Thoracic aorta (tissue), 2 donors: ENCODE measurements at regions not wholly inside any gene's neighbourhood (a gene's known extent, or its start where the extent isn't known, plus 50 kb on each side); places are given as distances from the start of the nearest gene placed in this dataset.

ENCODE experiments used
- ATAC-seq: fragments of 150-250 bp; one replicate; pipeline ENCODE4 v1.8.0; 2017; ENCODE audit warnings: low read depth; ENCODE audit not compliant: insufficient number of reproducible peaks, low FRiP score
- DNase-seq: peaks from one replicate; pipeline ENCODE4 v3.0.0-alpha.2; 2020; ENCODE audit warnings: low spot score
- H3K27ac ChIP-seq, 2 donors: fragments of 200-600 bp; sonication (generic); 1 replicate in 1 of 2; 2 replicates in 1 of 2; pipeline ENCODE4 v1.5.1; 2016; ENCODE audit warnings: mild to moderate bottlenecking in 2 of 2, moderate library complexity in 2 of 2
- H3K27me3 ChIP-seq: fragments of 200-600 bp; sonication (generic); replicated peaks from 2 replicates; pipeline ENCODE4 v1.6.0; 2016; ENCODE audit warnings: mild to moderate bottlenecking; ENCODE audit not compliant: insufficient read depth
- H3K36me3 ChIP-seq: fragments of 200-600 bp; sonication (generic); one replicate; pipeline ENCODE4 v1.5.1; 2016
- H3K4me1 ChIP-seq, 2 donors: fragments of 200-600 bp; sonication (generic); 1 replicate in 1 of 2; 2 replicates in 1 of 2; pipeline versions ENCODE4 v1.5.1 to v1.6.0; 2016; ENCODE audit warnings: low read depth in 2 of 2, mild to moderate bottlenecking in 1 of 2; ENCODE audit not compliant: control insufficient read depth in 1 of 2
- H3K4me3 ChIP-seq: fragments of 200-600 bp; sonication (generic); 2 replicates; pipeline ENCODE4 v1.5.1; 2016; ENCODE audit warnings: mild to moderate bottlenecking
- H3K9me3 ChIP-seq: fragments of 200-600 bp; sonication (generic); 2 replicates; pipeline ENCODE4 v1.5.1; 2016
- TF ChIP-seq, protein P1 (sequence below): fragments of 200-600 bp; sonication (generic); IDR thresholded peaks from one replicate; pipeline ENCODE4 v1.5.1; 2019; ENCODE audit warnings: antibody characterized with exemption

DNA sequence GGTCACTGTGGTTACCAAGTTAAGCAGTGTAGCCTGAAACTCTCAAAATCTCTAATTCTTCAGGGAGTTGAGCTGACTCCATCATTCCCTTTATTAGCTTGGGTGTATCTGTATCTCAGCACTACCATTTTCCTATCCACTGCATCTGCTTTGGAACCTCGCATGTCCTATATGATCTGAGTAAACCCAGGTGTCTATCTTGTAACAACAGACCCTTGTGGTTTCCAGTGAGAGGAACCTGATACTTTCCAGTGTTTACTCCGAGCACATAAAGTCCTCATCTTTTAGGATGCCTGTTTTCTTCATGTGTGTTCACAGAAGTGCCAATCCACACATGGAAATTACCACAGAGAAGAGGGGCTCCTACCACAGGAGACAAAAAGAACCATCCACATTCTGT, 650.4 kb downstream of the LMO4 start:
- ATAC-seq (no peak), DNase-seq (no peak)
- H3K36me3 ChIP-seq = no peaks in the 10 kb centered on the region
- H3K27ac ChIP-seq = no peak overlapping the region
- no peaks in the 10 kb centered on the region for H3K9me3 ChIP-seq
- no peaks in the 10 kb centered on the region for H3K27me3 ChIP-seq
- TF ChIP-seq, protein P1, sequence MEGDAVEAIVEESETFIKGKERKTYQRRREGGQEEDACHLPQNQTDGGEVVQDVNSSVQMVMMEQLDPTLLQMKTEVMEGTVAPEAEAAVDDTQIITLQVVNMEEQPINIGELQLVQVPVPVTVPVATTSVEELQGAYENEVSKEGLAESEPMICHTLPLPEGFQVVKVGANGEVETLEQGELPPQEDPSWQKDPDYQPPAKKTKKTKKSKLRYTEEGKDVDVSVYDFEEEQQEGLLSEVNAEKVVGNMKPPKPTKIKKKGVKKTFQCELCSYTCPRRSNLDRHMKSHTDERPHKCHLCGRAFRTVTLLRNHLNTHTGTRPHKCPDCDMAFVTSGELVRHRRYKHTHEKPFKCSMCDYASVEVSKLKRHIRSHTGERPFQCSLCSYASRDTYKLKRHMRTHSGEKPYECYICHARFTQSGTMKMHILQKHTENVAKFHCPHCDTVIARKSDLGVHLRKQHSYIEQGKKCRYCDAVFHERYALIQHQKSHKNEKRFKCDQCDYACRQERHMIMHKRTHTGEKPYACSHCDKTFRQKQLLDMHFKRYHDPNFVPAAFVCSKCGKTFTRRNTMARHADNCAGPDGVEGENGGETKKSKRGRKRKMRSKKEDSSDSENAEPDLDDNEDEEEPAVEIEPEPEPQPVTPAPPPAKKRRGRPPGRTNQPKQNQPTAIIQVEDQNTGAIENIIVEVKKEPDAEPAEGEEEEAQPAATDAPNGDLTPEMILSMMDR = no peak
- no peaks in the 10 kb centered on the region for H3K4me1 ChIP-seq
- H3K4me3 ChIP-seq = no peak overlapping the region

DNA sequence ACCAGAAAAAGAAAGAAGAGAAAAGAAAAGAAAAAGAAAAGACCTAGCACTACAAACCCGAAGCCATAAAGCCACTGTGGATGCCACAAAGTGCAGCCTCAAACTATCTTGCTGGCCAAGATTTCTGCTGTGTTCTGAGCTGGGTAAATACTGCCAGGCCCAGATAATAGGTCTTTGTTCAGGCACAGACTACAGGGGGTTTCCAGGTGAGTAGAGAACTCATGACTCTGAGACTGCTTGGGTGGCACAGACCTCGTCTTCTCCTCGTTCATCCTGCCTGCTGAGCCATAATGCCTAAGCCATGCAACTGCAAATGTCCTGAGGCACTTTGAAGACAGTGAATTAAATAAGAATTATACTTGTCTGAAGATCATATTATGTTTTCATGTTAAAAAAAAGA, 651.8 kb downstream of the LMO4 start:
- DNase-seq (no peak), ATAC-seq (no peak)
- Histone ChIP-seq H3K4me1 (no peaks in the 10 kb centered on the region), H3K27me3 (no peaks in the 10 kb centered on the region), H3K9me3 (no peaks in the 10 kb centered on the region), H3K4me3 (no peak overlapping the region), H3K36me3 (no peaks in the 10 kb centered on the region), H3K27ac (no peak overlapping the region)
- TF ChIP-seq, protein P1 = no peak

DNA sequence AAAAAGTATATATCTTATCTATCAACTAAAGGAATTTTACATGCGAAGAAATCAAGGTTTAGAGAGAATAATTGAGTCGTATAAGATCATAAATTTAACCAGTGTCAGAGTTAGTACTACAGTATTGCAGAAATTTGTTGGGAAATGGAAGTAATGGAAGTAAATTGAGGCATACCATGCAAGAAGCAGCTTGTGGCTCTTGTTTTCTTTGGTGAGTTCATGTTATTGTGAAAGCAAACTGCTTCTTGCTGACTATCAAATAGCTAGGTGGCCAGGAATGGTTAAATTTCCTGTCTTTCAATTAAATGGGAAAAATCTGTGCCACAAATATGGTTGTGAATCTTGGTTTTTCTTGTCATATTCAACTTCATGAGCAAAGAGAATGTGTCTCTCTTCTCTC, 652.7 kb downstream of the LMO4 start:
- H3K9me3 ChIP-seq = no peaks in the 10 kb centered on the region
- H3K4me3 ChIP-seq = no peak overlapping the region
- H3K4me1 ChIP-seq = no peaks in the 10 kb centered on the region
- no peak for ATAC-seq
- no peak overlapping the region for H3K27ac ChIP-seq
- H3K36me3 ChIP-seq = no peaks in the 10 kb centered on the region
- TF ChIP-seq, protein P1 = no peak
- DNase-seq = no peak
- H3K27me3 ChIP-seq = no peaks in the 10 kb centered on the region

DNA sequence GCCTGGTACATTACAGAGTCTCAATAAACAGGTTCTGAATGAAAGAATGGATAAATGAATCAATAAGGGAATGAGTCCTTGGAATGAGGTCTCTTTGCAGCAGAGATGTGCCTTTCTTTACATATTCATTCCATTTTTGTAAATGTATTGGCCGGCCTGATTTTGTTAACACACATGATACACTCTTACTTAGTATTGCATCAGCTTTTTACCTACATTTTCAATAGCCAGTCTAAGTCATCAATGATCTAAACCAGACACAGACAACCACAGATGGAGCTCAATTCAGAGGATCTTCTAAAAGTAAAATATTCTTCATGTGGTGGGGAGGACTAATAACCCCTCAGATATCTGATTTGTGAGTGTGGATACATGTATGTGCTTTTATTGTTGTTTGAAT, 653.1 kb downstream of the LMO4 start:
- Histone ChIP-seq H3K9me3 (no peaks in the 10 kb centered on the region), H3K36me3 (no peaks in the 10 kb centered on the region), H3K27ac (no peak overlapping the region), H3K27me3 (no peaks in the 10 kb centered on the region), H3K4me1 (no peaks in the 10 kb centered on the region), H3K4me3 (no peak overlapping the region)
- DNase-seq (no peak), ATAC-seq (no peak)
- TF ChIP-seq, protein P1 = no peak

DNA sequence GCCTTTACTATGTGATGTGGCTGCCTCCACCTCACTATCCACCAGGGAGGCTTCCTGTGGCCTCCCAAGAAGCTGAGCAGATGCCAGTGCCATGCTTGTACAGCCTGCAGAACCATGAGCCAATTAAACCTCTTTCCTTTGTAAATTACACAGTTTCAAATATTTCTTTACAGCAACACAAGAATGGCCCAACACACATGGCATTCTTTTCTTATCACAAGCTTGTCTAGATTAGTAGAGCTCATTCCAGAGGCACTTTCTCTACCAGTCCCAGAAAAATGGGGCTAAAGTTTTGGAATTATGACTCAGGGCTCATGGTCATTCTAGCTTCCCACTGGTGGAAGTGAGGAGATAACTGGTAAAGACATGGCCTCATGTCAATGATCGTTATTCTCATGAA, 655.2 kb downstream of the LMO4 start:
- ATAC-seq (no peak), DNase-seq (no peak)
- Histone ChIP-seq H3K36me3 (no peaks in the 10 kb centered on the region), H3K4me3 (no peak overlapping the region), H3K27me3 (no peaks in the 10 kb centered on the region), H3K4me1 (no peaks in the 10 kb centered on the region), H3K9me3 (no peaks in the 10 kb centered on the region), H3K27ac (no peak overlapping the region)
- TF ChIP-seq, protein P1 = no peak
